ACC112 (cell line): ENCODE measurements at regions not wholly inside any gene's neighbourhood (a gene's known extent, or its start where the extent isn't known, plus 50 kb on each side); places are given as distances from the start of the nearest gene placed in this dataset.

ENCODE experiments used
- H2AFZ ChIP-seq: fragments of 200-600 bp; sonication (generic); one replicate; pipeline ENCODE4 v1.6.0; 2017; ENCODE audit warnings: antibody characterized with exemption, low read length; ENCODE audit not compliant: unreplicated experiment
- H3K27ac ChIP-seq: fragments of 200-600 bp; sonication (generic); 2 replicates; pipeline ENCODE4 v1.5.1; 2014; ENCODE audit warnings: low read depth, mild to moderate bottlenecking, antibody characterized with exemption, low read length, moderate library complexity
- H3K27me3 ChIP-seq: fragments of 200-600 bp; sonication (generic); 2 replicates; pipeline ENCODE4 v1.6.1; 2014; ENCODE audit warnings: mild to moderate bottlenecking, antibody characterized with exemption, low read length, moderate library complexity, mixed read lengths; ENCODE audit not compliant: insufficient read depth
- H3K36me3 ChIP-seq: fragments of 200-600 bp; sonication (generic); 2 replicates; pipeline ENCODE4 v1.6.1; 2016; ENCODE audit warnings: mild to moderate bottlenecking, antibody characterized with exemption, low read length, moderate library complexity, mixed read lengths; ENCODE audit not compliant: insufficient read depth
- H3K4me1 ChIP-seq: fragments of 200-600 bp; sonication (generic); one replicate; pipeline ENCODE4 v1.6.1; 2016; ENCODE audit warnings: low read length, mixed read lengths; ENCODE audit not compliant: insufficient read depth, unreplicated experiment, control insufficient read depth
- H3K4me3 ChIP-seq: fragments of 200-600 bp; sonication (generic); 2 replicates; pipeline ENCODE4 v1.5.1; 2014; ENCODE audit warnings: mild to moderate bottlenecking, low read depth, low read length
- H3K79me2 ChIP-seq: fragments of 200-600 bp; sonication (generic); one replicate; pipeline ENCODE4 v1.6.0; 2016; ENCODE audit warnings: low read length; ENCODE audit not compliant: control insufficient read depth, unreplicated experiment, insufficient read depth

- no peaks in the 10 kb centered on the region for H3K36me3 ChIP-seq
- H3K4me1 ChIP-seq: peaks cover 42% of the 10 kb centered on the region
- H3K27ac ChIP-seq: no peak overlapping the region
- peaks cover 27% of the 10 kb centered on the region for H3K79me2 ChIP-seq
- no peaks in the 10 kb centered on the region for H3K27me3 ChIP-seq
- H2AFZ ChIP-seq: peak overlapping the region; percentile 15
- H3K4me3 ChIP-seq: peak overlapping the region; percentile 87
Measured at GRCh38 chr16:85169333-85170065, 57.2 kb upstream of the CIBAR2 start.

DNA sequence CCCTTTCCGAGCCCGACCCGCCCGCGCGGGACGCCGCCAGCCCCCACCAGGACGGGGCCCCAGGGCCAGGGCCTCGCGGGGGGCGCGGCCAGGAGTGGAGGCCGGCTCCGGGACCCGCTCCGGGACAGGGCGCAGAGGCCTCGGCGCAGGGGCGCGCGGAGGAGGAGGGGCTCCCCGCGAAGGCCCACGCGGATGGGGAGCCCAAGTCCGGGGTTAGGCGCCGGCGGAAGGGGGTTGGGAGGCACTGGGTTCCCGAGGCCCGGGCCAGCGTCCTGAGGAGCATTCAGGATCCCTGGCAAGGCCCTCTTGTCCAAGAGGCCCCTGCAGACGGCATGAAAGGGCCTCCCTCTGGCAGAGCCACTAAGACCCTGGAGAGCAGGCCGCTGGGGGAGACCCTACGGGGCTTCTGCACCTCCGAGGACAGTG lies 57.8 kb upstream of the CIBAR2 start:
- H3K36me3 ChIP-seq: no peaks in the 10 kb centered on the region
- H2AFZ ChIP-seq: peak overlapping the region; percentile 15
- H3K79me2 ChIP-seq: peaks cover 32% of the 10 kb centered on the region
- H3K27me3 ChIP-seq: no peaks in the 10 kb centered on the region
- peaks cover 48% of the 10 kb centered on the region for H3K4me1 ChIP-seq
- H3K4me3 ChIP-seq: peak overlapping the region; percentile 87
- no peak overlapping the region for H3K27ac ChIP-seq

DNA sequence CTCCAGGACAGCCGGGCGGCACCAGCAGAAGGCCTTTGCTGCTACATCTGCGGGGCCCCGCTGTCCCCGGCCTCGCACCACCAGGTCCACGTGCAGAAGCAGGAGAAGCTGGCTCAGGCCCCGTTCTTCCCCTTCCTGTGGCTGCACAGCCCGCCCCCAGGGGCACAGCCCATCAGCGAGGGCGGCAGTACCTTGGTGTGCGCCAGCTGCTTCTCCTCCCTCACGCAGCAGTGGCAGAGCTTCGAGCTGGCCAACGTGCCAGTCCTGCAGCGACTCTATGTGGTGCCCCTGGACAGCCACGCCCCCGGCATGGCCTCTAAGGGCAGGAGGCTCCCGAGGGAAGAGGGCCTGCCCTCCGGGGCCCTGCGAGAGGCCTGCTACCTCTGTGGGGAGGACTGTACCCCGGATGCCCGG lies 58.3 kb upstream of the CIBAR2 start:
- no peak overlapping the region for H3K27ac ChIP-seq
- H2AFZ ChIP-seq: no peak overlapping the region
- H3K4me3 ChIP-seq: peak overlapping the region; percentile 87
- H3K27me3 ChIP-seq: no peaks in the 10 kb centered on the region
- H3K79me2 ChIP-seq: peaks cover 37% of the 10 kb centered on the region
- H3K36me3 ChIP-seq: no peaks in the 10 kb centered on the region
- H3K4me1 ChIP-seq: peaks cover 53% of the 10 kb centered on the region

DNA sequence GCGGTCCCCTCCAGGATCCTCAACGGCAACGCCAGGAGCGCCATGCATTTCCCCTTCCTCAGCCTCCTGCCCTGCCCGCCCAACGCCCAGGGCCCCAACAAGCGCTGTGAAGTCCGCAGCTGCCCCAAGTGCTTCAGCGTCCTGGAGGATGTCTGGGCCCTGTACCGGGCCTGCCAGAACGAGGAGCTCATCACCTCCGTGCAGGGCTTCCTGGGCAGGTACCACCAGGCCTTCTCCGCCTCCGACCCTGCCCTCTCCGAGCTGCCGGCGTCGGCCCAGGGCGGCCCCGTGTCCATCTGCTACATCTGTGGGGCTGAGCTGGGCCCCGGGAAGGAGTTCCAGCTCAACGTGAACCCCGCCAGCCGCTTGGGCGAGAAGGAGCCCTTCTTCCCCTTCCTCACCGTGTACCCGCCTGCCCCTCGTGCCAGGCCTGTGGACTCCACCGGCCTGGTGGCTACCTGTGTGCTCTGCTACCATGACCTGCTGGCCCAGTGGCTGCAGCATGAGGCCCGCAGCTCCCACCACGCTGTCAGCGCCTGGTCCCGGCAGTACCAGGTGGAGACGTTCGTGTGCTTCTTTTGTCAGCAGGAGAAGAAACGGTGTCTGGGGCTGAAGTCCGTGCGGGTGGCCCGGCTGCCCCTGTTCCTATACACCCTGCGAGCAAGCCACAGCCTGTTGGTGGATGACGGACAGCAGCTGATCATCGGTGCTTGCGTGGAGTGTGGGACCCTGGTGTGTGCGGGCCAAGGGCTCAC lies 58.9 kb upstream of the CIBAR2 start:
- Histone ChIP-seq H3K27me3 (no peaks in the 10 kb centered on the region), H3K4me3 (peak overlapping the region; percentile 87), H2AFZ (no peak overlapping the region), H3K4me1 (peaks cover 54% of the 10 kb centered on the region), H3K27ac (peak overlapping the region; percentile 82; the same call in 1 of the 2 replicates), H3K79me2 (peaks cover 43% of the 10 kb centered on the region), H3K36me3 (no peaks in the 10 kb centered on the region)

DNA sequence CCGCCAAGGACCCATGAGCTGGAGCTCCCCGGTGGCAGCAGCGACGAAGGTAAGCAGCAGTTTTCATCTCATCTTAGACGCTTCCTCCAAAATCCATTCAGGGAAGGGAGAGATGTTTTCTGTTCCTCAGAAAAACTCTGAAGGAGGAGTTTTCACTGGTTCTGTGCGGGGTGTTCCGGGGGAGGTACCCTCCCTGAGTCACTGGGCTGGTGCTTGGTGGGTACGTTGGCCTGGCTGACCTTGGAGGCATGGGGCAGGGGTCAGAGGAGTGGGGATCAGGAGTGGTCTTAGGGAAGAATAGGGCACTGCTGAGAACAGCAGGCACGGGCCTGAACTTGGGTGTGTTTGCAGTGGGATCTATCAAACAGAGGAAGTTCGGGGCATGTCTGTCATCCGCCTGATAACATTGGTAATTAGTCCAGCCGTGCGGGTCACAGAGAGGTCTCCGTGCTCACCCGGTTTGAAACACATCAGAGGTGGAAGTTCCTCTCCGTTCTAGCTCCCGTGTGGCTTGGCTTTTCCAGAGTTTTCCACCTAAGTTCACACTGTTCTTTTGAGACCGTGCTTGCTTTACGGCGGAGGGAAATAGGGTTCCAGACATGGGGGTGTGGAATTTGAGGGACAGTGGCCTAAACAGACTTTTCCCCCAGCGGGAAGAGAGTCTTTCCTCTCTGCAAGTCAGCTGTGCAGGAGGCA lies 59.6 kb upstream of the CIBAR2 start:
- Histone ChIP-seq H3K4me1 (peaks cover 54% of the 10 kb centered on the region), H3K4me3 (peak overlapping the region; percentile 87), H3K79me2 (peaks cover 50% of the 10 kb centered on the region), H3K36me3 (no peaks in the 10 kb centered on the region), H2AFZ (peak overlapping the region; percentile 30), H3K27ac (peak overlapping the region; percentile 82), H3K27me3 (no peaks in the 10 kb centered on the region)

- H3K4me1 ChIP-seq: peaks cover 54% of the 10 kb centered on the region
- peak overlapping the region; percentile 30 for H2AFZ ChIP-seq
- H3K27ac ChIP-seq: peak overlapping the region; percentile 82
- H3K4me3 ChIP-seq: peak overlapping the region; percentile 87
- H3K36me3 ChIP-seq: no peaks in the 10 kb centered on the region
- H3K27me3 ChIP-seq: no peaks in the 10 kb centered on the region
- peaks cover 57% of the 10 kb centered on the region for H3K79me2 ChIP-seq
Measured at GRCh38 chr16:85172455-85173145, 60.3 kb upstream of the CIBAR2 start.

- Histone ChIP-seq H3K4me1 (peaks cover 54% of the 10 kb centered on the region), H3K27ac (peak overlapping the region; percentile 82), H3K4me3 (peak overlapping the region; percentile 87), H3K27me3 (no peaks in the 10 kb centered on the region), H3K36me3 (no peaks in the 10 kb centered on the region), H2AFZ (no peak overlapping the region), H3K79me2 (peaks cover 65% of the 10 kb centered on the region)
Measured at GRCh38 chr16:85173146-85173980, 61.1 kb upstream of the CIBAR2 start.

DNA sequence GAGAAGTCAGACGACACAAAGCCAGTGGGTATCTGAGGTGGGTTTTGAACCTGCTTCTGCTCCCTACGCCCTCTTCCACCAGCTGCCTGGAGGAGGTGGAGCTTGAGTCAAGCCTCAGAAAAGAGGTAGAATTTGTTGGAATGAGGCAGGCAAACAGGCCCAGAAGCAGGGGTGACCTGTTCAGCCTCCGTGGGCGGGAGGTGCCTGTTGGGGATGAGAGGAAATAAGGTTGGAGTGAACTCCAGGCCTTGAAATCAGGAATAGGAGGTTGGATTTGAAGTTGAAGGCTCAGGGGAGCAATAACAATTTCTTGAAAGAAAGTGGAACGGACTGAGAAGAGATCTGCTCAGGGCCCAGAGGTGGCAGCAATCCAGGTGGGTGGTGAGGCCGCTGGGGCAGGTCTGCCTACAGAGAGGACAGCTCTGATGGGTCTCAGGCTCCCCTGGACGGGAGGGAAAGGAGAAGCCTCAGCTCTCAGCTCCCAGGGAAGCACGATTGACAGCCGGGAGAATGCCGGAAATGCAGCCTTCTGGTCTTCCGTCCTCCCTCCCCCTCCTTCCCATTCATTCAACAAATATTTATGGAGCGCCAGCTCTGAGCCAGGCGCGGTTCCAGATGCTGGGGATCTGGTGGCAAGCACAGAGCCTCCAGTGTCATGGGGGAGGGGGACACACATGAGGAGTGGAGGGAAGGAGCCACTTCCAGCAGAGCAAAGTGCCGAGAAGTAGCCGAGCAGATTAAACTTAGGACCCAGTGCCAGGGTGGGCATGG lies 61.9 kb upstream of the CIBAR2 start:
- Histone ChIP-seq H3K27ac (peak overlapping the region; percentile 82), H2AFZ (peak overlapping the region; percentile 24), H3K27me3 (no peaks in the 10 kb centered on the region), H3K36me3 (no peaks in the 10 kb centered on the region), H3K79me2 (peaks cover 69% of the 10 kb centered on the region), H3K4me1 (peaks cover 54% of the 10 kb centered on the region), H3K4me3 (peak overlapping the region; percentile 87)
